ENCODE measurements at regions not wholly inside any gene's neighbourhood (a gene's known extent, or its start where the extent isn't known, plus 50 kb on each side); places are given as distances from the start of the nearest gene placed in this dataset.

DNA sequence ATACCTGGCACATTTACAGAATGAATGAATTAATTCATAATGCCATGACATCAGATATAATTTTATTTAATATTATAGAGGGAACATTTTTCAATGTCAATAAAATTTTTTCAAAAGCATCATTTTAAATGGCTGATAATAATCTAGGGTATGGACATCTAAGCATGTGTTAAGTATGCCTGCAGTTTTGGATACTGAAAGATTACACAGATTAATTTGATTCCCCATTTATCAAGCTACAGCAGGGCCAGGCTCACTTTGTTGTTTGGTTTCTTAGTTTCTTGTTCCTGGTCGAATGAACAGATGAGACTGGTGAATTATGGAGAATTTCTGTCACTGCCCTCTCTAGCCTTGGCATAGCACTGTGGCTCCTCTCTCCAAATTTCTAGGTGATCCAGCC is 72.4 kb upstream of the E2F8 start:
- no peak for TF ChIP-seq CEBPB (IDR thresholded peaks at IDR 0.05)
- TF ChIP-seq FOXM1 (IDR thresholded peaks at IDR 0.05; ENCODE audit: borderline replicate concordance, low read depth) = no peak
- no peak for TF ChIP-seq TAF1 (IDR thresholded peaks at IDR 0.05; ENCODE audit: low read depth)
- TF ChIP-seq EGR1 (IDR thresholded peaks at IDR 0.05) = no peak
- TF ChIP-seq, protein P1, sequence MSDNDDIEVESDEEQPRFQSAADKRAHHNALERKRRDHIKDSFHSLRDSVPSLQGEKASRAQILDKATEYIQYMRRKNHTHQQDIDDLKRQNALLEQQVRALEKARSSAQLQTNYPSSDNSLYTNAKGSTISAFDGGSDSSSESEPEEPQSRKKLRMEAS (IDR thresholded peaks at IDR 0.05) = no peak
- TF ChIP-seq TEAD4 (IDR thresholded peaks at IDR 0.05) = no peak
- TF ChIP-seq NFIC (IDR thresholded peaks at IDR 0.05) = no peak
- TF ChIP-seq, protein P2, sequence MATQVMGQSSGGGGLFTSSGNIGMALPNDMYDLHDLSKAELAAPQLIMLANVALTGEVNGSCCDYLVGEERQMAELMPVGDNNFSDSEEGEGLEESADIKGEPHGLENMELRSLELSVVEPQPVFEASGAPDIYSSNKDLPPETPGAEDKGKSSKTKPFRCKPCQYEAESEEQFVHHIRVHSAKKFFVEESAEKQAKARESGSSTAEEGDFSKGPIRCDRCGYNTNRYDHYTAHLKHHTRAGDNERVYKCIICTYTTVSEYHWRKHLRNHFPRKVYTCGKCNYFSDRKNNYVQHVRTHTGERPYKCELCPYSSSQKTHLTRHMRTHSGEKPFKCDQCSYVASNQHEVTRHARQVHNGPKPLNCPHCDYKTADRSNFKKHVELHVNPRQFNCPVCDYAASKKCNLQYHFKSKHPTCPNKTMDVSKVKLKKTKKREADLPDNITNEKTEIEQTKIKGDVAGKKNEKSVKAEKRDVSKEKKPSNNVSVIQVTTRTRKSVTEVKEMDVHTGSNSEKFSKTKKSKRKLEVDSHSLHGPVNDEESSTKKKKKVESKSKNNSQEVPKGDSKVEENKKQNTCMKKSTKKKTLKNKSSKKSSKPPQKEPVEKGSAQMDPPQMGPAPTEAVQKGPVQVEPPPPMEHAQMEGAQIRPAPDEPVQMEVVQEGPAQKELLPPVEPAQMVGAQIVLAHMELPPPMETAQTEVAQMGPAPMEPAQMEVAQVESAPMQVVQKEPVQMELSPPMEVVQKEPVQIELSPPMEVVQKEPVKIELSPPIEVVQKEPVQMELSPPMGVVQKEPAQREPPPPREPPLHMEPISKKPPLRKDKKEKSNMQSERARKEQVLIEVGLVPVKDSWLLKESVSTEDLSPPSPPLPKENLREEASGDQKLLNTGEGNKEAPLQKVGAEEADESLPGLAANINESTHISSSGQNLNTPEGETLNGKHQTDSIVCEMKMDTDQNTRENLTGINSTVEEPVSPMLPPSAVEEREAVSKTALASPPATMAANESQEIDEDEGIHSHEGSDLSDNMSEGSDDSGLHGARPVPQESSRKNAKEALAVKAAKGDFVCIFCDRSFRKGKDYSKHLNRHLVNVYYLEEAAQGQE (IDR thresholded peaks at IDR 0.05; ENCODE audit: low read depth) = no peak
- TF ChIP-seq, protein P3, sequence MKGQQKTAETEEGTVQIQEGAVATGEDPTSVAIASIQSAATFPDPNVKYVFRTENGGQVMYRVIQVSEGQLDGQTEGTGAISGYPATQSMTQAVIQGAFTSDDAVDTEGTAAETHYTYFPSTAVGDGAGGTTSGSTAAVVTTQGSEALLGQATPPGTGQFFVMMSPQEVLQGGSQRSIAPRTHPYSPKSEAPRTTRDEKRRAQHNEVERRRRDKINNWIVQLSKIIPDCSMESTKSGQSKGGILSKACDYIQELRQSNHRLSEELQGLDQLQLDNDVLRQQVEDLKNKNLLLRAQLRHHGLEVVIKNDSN (IDR thresholded peaks at IDR 0.05) = no peak
- no peak for TF ChIP-seq ZBTB7A (IDR thresholded peaks at IDR 0.05; ENCODE audit: low read depth)

DNA sequence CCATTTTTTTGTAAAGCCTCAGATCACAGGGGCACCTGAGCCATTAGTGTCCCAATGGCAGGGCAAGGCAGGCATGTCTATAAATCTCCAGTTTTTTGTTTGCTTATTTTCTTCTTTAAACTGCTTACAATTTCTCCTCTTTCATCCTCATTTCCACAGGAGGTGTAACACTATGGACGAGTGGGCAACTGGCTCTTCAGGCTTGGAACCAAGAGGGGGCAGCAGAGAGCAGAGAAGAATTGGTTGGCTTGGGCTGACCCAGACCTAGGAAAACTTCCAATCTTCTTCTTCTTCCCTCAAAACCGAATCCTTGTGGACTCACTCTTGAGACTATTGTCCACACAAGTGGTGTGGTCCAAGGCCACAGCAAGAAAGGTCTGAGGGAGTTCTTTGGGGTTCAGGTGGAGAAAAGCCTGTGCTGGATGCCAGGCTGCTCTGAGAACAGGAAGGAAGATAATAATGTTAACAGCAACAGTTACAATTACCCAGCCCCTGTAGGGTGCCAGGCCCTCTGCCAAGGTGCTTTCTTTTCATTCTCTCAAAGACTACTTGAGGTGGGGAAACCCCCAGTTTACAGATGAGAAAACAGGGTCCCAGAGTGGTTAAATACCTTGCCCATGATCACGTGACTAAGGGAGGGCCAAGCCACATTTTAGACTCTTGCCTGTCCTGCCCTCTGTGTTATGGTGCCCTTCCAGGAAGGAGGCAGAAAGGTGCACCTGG is 70.7 kb upstream of the E2F8 start:
- TF ChIP-seq, protein P3 (IDR thresholded peaks at IDR 0.05) = peak; percentile 53
- peak; percentile 59 for TF ChIP-seq RAD21 (IDR thresholded peaks at IDR 0.05; ENCODE audit: low read depth)
- no peak for TF ChIP-seq NFIC (IDR thresholded peaks at IDR 0.05)

DNA sequence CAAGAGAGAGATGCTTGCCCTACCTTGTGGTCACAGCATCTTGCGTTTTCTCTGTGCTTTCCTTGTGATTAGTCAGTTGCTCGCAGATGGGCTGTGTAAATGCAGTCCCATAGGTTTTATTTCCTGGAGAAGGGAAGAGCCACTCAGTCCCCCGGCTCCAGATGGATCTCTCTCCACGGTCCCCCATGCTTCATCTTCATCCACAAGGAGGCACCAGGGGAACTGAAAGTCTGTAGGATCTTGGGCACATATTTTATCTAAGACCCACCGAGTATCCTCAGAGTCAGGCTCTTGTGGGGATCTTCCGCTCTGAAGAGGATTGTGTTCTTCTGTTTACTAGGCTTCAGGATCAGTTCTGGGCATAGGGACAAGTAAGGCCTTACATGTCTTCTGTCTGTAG is 66.8 kb upstream of the E2F8 start:
- TF ChIP-seq TAF1 (IDR thresholded peaks at IDR 0.05; ENCODE audit: low read depth) (no peak), EP300 (IDR thresholded peaks at IDR 0.05; ENCODE audit: borderline replicate concordance) (no peak), EGR1 (IDR thresholded peaks at IDR 0.05) (no peak), NFIC (IDR thresholded peaks at IDR 0.05) (no peak), RAD21 (IDR thresholded peaks at IDR 0.05; ENCODE audit: low read depth) (no peak), TEAD4 (IDR thresholded peaks at IDR 0.05) (no peak), CREB1 (IDR thresholded peaks at IDR 0.05; ENCODE audit: low read depth) (no peak), CEBPB (IDR thresholded peaks at IDR 0.05) (no peak), TCF12 (IDR thresholded peaks at IDR 0.05; ENCODE audit: low read depth) (no peak), FOXM1 (IDR thresholded peaks at IDR 0.05; ENCODE audit: borderline replicate concordance, low read depth) (no peak), ZBTB7A (IDR thresholded peaks at IDR 0.05; ENCODE audit: low read depth) (no peak), YY1 (IDR thresholded peaks at IDR 0.05; ENCODE audit: low read depth) (no peak)
- TF ChIP-seq, protein P2 (IDR thresholded peaks at IDR 0.05; ENCODE audit: low read depth) = no peak
- TF ChIP-seq, protein P3 (IDR thresholded peaks at IDR 0.05) = no peak
- TF ChIP-seq, protein P1 (IDR thresholded peaks at IDR 0.05) = no peak

DNA sequence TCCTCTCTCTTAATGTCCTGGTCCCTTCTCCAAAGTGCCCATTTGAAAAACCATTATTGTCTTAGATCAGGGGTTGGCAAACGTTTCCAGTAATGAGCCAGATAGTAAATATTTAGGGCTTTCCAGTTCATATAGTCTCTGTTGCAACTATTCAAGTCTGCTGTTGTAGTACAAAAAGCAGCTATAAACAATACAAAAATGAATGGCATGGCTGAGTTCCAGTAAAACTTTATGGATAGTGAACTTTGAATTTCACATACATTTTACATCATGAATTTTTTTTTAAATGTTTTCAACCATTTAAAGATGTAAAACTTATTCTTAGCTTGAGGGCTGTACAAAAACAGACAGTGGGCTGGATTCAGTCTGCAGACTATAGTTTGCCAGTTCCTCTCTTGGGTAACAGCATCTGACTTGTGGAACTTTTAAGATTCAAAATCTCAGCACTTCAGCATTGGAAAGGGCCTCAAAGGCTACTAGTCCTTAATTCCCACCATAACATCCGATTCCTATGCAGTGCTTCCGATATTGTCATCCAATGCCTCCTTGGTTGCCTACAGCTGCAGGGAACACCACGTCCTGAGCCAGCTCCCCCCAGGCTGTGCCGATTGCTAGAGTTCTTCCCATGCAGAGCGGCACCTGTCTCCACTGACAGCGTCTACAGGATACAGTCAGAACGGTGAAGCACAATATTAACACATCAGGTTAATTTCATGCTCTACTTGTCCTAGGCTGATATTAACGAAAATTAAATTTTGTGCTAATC is 65.6 kb upstream of the E2F8 start:
- TF ChIP-seq EP300 (IDR thresholded peaks at IDR 0.05; ENCODE audit: borderline replicate concordance) (no peak), ZBTB7A (IDR thresholded peaks at IDR 0.05; ENCODE audit: low read depth) (no peak), TEAD4 (IDR thresholded peaks at IDR 0.05) (no peak), RAD21 (IDR thresholded peaks at IDR 0.05; ENCODE audit: low read depth) (no peak), CREB1 (IDR thresholded peaks at IDR 0.05; ENCODE audit: low read depth) (no peak), FOXM1 (IDR thresholded peaks at IDR 0.05; ENCODE audit: borderline replicate concordance, low read depth) (no peak), CEBPB (IDR thresholded peaks at IDR 0.05) (no peak), TCF12 (IDR thresholded peaks at IDR 0.05; ENCODE audit: low read depth) (no peak), NFIC (IDR thresholded peaks at IDR 0.05) (no peak), TAF1 (IDR thresholded peaks at IDR 0.05; ENCODE audit: low read depth) (no peak), EGR1 (IDR thresholded peaks at IDR 0.05) (no peak)
- TF ChIP-seq, protein P3 (IDR thresholded peaks at IDR 0.05) = no peak
- TF ChIP-seq, protein P2 (IDR thresholded peaks at IDR 0.05; ENCODE audit: low read depth) = no peak
- TF ChIP-seq, protein P1 (IDR thresholded peaks at IDR 0.05) = no peak

Measured in Ishikawa (cell line).